ENCODE measurements at regions not wholly inside any gene's neighbourhood (a gene's known extent, or its start where the extent isn't known, plus 50 kb on each side); places are given as distances from the start of the nearest gene placed in this dataset.
A peak's percentile ranks its signal among the peaks of the same experiment; 100 is the strongest.
"Not testable (repeated sequence)": the region's sequence is repeated elsewhere in the genome, so short reads cannot be mapped to it uniquely, and the experiment has no call there.

- no peak for DNase-seq (ENCODE audit: low read depth)
Measured at GRCh38 chr3:177676947-177677587, 479.8 kb upstream of the TBL1XR1 start.

DNA sequence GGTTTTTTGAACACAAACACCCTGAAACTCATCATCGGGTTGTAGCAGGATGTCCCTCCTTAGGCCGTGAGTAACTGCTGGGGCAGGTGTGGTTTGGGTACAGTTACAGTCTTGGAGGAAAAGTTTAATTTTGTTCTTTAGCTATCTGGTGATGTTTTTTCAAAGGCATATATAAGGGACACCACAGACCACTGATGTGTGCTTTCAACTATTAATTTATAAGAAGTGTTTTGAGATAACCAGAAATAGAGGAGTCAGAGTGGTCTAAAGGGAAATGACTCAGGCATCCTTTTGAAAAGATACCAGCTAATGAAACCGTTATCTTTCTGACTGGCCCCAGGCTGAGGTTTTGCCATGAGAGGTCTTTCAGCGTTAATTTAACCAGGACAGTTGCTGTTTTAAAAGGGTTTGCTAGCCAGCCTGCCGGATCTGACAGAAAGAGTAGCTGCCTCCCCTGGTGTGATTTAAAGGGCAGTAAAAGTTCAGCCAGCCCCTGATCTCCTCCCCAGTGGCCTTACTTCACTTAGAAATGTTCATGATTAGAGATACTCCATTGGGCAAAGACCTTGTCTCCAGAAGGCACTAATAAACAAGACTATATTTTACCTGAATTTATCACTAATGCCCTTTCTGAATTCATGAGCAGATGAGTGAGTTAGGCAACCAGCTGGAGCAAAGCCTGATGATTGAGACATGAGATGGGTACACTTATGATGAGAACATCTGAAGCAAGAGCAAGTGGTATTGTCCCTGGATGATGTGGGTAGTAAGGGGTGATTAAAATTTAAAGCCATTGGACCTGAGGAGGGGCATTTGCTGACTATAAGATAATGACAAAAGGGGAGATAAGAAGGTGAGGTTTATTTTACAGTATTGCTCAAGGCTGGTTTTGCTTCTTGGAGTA lies 482.5 kb upstream of the TBL1XR1 start:
- DNase-seq (ENCODE audit: low read depth) = peak; percentile 59

GRCh38 chr3:177680472-177680821 lies 483.2 kb upstream of the TBL1XR1 start:
- no peak for DNase-seq (ENCODE audit: low read depth)

GRCh38 chr3:177681156-177681555 lies 483.9 kb upstream of the TBL1XR1 start:
- no peak for DNase-seq (ENCODE audit: low read depth)

- DNase-seq (ENCODE audit: low read depth) = no peak
Measured at GRCh38 chr3:177681852-177682251, 484.6 kb upstream of the TBL1XR1 start.

GRCh38 chr3:177683586-177683985 lies 486.3 kb upstream of the TBL1XR1 start:
- DNase-seq (ENCODE audit: low read depth) = no peak

GRCh38 chr3:177686671-177687070 lies 489.4 kb upstream of the TBL1XR1 start:
- DNase-seq (ENCODE audit: low read depth) = no peak

DNA sequence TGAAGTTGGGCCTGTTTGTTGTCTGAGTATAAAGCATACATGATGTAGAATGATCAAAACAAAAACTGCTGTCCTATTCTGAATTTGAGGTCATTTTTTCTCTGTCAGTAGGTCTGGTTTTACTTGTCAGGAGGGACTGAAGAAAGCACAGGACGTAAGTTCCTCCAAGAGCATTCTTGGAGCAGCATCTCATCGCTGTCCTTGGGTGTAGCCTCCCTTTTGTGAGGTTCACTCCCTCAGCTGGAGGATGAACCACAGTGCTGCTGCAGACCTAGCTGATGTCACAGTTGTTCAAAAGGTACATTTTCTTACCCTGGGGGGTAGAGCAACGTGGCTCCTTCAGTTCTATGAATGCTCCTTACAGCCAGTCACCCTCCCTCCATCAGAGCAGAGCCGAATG lies 490.0 kb upstream of the TBL1XR1 start:
- no peak for DNase-seq (ENCODE audit: low read depth)

- DNase-seq (ENCODE audit: low read depth) = no peak
Measured at GRCh38 chr3:177688152-177688551, 490.9 kb upstream of the TBL1XR1 start.

GRCh38 chr3:177689077-177689476 lies 491.8 kb upstream of the TBL1XR1 start:
- DNase-seq (ENCODE audit: low read depth) = no peak

- DNase-seq (ENCODE audit: low read depth) = no peak
Measured at GRCh38 chr3:177689869-177690268, 492.6 kb upstream of the TBL1XR1 start.

DNA sequence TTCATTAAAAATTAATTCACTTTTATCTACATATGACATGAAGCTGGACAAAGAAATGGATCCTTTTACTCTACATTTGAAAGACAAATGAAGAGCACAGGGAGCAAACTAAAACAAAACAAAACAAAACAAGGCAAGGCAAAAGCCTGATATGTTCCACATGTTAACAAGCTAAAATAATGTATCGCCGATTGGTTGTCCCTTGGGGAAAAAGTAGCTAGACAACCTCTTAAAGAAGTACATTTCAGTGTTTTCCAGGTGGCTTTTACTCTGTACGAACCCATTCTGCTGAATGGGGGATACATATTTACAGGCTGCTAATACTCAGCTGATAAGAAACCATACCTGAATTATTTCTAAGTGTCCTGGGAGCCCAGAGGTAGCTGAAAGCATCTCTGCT lies 493.0 kb upstream of the TBL1XR1 start:
- DNase-seq (ENCODE audit: low read depth) = no peak

GRCh38 chr3:177692304-177692975 lies 495.2 kb upstream of the TBL1XR1 start:
- no peak for DNase-seq (ENCODE audit: low read depth)

DNA sequence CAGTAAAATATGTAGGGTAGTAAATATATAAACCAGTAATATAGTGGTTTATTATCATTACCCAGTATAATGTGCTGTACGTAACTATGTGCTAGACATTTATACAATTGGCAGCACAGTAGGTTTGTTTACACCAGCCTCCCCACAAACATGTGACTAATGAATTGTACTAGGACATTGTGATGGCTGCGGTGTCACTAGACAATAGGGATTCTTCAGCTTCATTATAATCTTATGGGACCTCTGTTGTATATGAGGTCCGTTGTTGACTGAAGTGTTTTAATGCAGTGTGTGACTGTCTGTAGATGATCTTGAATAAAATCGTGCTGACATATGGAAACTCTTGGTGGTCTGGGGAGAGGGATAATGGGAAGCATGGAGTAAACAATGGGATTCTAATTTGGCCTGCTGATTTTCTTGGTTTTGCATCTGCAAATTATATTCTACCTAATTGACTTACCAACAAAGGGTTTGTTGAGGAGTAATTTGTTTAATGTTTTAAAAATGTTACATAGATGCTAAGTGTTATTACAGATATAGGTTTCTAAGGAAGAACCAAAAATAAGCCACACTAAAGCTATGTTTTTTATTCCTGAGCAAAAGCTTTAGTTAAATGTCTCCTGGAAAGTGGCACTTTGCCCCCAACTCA lies 496.5 kb upstream of the TBL1XR1 start:
- DNase-seq (ENCODE audit: low read depth) = no peak

DNA sequence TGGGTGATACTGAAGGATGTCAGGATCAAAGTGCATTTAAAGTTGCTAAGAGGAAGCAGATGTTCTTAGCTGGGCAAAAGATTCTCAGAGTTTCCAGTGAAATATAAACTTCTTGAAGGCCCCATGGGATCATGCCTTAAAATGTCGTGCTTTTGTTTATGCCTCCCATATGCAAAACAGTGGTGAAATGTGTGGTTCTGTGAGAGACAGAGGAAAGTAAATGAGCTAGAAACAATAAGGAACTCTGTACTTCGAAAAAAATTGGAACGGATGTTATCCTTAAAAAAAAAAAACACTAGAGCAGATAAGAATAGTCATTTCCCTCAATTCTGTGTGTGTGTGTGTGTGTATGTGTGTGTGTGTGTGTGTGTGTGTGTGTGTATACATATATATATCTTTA lies 497.0 kb upstream of the TBL1XR1 start:
- no peak for DNase-seq (ENCODE audit: low read depth)

- no peak for DNase-seq (ENCODE audit: low read depth)
Measured at GRCh38 chr3:177694951-177695350, 497.7 kb upstream of the TBL1XR1 start.

GRCh38 chr3:177700117-177700516 lies 502.8 kb upstream of the TBL1XR1 start:
- DNase-seq (ENCODE audit: low read depth) = no peak

- no peak for DNase-seq (ENCODE audit: low read depth)
Measured at GRCh38 chr3:177703788-177704187, 506.5 kb upstream of the TBL1XR1 start.

DNA sequence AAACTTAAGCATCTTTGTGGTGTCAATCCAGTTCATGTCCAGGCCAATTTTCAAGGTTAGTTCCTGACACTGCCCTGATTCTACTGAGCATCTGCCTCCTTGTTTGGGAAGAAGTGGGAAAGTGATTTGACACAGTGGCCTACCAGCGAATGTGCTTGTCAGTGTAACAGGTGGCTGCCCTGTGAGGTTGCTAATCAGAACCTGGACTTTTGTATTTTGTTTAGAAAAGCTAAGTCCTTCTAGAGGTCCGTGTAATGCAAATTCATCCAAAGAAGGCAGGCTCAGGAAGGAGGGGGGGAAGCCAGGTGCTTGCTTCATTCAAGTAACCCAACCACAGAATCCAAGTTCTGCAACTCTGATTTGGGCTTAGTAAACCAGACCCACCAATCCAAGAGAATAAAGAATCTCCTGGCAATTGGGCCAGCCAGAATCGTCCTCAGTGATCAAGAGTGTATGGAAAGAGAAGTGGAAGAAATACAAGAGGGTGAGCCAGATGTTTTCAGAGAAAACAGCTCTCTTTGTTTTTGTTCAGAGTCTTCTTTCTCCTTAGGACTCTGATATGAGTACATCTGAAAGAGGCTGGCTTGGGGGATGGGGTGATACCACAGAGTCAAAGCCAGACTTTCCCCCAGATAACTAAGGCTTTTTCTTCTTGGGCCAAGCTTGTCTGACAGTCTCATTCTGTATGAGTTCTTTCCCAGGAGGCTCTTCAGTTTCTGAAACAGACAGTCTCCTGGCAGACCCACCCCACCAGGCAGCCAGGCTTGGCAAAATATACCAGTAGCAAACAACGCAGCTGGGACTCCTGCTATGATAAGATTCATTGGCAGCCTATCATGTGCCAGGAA lies 508.9 kb upstream of the TBL1XR1 start:
- no peak for DNase-seq (ENCODE audit: low read depth)

GRCh38 chr3:177709470-177709869 lies 512.2 kb upstream of the TBL1XR1 start:
- DNase-seq (ENCODE audit: low read depth) = not testable (repeated sequence)

DNA sequence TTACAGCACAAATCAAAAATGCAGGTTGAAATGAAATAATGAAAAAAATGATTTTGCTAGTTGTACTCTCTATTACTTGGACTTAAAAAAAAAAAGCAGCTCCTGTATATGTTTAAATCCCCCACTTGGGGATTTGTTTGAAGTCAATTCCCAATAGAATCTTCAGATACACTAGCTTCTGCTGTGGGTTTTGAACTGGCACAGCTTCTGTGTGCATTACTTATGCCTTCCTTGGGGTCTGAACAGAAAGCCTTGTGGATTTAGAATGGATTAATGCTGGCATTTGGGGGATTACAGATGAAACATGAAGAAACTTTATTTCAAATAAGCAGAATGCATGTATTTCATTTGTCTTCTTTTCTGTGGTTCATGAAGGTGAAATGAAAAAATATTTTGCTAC lies 513.2 kb upstream of the TBL1XR1 start:
- no peak for DNase-seq (ENCODE audit: low read depth)

DNA sequence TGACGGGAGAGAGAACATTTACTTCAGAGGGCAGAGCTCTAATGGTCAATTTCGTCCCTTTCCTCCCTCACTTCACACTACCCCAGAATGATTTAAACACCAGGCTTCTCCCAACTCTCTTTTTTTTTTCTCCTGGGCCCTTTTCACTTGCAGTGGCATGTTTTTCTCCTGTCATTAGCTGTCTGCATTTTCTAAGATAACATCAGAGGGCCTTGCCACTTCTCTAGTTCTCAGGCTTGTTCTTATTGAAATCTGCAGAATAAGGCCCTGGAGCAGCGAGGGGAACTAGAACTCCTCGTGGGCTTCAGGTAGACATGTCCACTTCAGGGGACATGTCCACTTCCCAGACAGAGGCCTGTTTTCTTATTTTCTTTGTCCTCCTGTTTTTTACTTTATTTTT lies 514.4 kb upstream of the TBL1XR1 start:
- no peak for DNase-seq (ENCODE audit: low read depth)
